NOMO-1 treated with DMSO at 0.1 percent for 48 hours (cell line): ENCODE measurements at regions not wholly inside any gene's neighbourhood (a gene's known extent, or its start where the extent isn't known, plus 50 kb on each side); places are given as distances from the start of the nearest gene placed in this dataset.

Experiments used
- DNase-seq: peaks from one replicate; lab custom pipeline; 2025; ENCODE audit not compliant: unreplicated experiment; lab: John Stamatoyannopoulos, UW

DNA sequence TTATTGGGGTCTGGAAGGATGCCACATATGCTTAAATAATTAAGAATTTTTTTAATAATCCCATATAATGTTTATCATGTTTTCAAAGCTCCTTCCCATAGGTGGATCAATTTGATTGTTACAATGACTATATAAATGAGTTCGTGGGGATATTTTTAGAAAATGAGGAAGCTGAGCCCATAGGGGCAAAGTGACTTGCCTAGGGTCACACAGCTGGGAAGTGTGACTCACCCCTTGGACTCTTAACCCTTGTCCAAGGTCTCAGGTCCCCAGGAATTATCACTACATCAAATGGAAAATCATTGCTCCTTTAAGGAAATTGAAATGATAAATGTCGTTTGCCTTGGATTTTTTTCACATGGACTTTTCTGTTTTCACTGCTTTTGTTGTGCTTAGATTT is 161.2 kb upstream of the RGMA start:
- DNase-seq = peak; percentile 78

DNA sequence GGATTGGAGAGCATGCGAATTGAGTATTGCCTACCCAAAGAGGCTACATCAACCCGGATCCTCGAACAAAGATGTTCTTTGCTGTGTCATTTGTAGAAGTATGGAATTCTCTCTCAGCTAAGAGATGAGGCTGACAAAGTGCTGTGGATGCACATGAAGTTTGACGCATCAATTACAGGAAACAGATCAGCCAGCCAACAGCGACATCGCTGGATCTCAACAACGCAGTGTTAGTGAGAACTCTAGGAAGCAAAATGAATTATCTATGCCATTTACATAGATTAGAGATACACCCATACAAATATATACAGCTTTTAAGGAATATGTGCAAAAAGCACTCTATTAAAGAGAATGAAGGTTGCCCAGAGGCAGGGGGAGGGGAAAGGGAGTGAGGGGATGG is 160.6 kb upstream of the RGMA start:
- DNase-seq = no peak

DNA sequence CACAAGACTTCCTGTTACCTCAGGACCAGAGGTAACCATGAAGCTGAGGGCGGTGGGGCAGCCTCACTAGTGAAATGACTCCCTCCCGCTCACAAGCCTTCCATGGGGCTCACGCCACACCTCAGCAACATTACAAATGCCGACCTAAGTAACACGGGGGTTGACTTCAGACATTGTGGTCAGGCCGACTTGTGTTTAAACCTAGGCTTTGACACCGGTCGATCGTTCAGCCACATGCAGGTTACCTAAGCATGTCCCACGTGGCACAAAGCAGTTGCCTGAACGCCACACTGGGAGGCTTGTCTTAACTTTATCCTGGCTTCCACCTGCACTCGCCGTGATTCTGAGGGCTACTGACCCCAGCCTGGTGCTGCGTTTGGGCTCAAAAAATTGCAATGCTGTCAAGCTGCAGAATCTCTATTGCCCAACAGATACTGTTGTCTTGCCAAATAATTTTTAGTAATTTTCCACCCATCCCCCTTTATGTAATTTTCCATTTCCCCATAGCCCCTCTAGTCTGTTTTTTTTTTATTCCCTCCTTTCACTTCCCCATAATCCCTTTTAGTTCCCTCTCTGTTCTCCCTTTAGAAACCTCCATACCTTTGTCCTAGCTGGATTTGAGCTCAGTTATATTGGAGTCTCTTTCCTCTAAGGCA is 158.6 kb upstream of the RGMA start:
- peak; percentile 83 for DNase-seq

DNA sequence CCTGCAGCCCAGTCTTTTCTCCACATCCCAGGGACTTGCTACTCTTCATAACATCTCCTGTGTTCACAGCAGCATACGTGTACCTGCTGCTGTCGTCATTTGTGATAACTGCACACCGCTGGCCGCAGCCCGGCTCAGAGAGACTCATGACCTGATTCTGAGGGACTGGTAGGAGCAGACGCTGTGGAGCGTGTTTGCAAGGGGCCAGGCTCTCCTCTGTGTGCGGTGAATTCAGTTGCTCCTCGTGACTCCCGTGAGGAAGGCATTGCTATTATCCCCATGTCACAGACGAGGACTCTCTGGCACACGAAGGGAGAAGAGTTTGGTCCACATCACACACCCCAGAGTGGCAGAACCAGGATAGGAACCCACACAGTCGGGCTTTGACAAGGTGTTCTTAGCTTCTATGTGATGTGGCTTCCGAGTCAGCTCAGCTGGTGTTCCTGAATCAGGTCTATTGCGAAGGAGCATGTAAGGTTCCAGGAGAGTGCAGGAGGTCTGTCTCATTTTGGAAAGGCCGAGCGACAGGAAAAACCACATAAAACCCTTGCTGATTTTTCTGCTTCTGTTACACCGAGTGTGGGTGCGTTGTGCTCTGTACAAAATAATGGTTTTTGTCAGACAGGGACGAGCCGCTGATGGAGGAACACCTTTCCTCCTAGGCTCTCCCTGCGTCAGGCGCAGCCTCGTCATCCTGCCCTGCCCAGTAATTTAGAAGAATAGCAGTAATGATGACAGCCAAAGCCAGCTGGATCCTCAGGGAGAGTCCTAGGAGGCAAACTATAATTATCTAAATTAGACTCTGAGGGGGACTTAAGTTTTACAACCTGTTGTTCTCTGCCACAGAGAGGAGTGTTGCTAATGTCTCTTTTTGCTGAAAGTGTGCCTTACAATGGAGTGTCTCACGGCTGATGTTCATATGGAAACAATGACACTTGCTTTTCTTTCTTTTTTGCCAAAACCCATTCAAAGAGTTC is 157.5 kb upstream of the RGMA start:
- DNase-seq = no peak

DNA sequence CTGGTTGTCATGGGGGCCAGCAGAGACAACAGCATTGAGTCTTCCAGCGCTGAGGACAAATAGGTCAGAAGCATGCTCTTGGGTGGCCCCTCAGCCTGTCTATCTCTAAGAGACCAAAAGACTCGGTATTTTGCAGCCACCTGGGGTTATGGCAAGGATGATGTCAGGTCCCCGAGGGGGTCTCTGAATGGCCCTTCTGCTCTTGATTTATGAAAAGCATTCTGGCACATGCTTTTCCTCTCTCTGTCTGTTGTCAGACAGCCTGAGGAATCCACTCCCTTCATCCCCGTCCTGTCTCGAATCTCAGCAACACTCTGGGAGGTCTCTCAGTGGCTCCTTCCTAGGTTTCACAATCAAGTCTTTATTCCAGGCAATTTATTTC is 156.6 kb upstream of the RGMA start:
- DNase-seq = no peak

DNA sequence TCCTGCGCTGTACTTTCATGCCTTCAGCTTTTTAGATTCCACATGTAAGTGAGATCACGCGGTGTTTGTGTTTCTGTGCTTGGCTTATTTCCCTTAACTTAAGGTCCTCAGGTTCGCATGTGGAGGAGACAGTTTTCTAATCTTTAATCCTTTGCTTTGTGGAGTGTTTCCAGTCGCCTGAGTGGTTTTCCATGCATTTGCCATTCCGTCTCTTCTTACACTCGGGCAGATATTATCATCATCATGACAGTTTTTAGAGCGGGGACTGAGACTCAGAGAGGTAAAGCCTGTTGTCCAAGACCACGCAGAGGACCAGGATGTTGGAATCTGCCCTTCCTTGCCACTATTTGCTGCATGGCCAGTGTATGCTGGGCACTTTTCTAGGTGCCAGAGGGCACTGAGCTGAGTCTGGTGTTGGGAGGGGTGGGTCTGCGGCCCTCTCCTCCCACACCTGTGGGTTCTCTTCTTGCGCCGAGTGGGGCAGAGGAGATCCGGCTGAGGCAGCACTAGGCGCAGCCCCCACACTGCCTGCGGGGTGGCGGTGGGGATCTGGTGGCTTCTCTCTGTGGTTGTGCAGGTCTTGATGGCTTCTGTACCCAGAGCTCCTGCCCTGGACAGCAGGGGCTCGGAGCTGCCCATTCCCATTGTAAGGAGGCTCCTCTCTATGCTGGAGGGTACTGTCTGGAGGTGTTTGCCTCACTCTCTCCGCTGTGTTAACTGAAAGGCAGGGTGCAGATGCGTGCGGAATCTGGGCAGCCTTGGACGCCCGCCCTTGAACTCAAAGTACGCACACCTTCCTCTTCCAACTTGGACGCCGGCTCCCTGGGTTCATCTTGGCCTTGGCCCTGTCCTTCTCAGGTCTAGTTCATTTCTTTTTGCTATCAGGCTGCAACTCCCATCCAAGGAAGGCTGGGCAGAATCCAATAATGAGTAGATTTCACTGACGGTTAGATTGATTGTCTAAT is 156.0 kb upstream of the RGMA start:
- DNase-seq = no peak

DNA sequence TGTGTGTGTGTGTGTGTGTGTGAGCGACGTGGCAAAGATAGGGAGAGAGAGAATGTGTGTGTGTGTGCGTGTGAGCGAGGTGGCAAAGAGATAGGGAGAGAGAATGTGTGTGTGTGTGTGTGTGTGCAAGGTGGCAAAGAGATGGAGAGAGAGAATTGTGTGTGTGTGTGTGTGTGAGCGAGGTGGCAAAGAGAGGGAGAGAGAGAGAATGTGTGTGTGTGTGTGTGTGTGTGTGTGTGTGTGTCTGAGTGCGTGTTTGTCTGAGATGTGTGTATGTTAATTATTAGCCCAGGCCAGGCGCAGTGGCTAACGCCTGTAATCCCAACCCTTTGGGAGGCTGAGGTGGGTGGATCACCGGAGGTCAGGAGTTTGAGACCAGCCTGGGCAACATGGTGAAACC is 154.6 kb upstream of the RGMA start:
- DNase-seq = no peak

DNA sequence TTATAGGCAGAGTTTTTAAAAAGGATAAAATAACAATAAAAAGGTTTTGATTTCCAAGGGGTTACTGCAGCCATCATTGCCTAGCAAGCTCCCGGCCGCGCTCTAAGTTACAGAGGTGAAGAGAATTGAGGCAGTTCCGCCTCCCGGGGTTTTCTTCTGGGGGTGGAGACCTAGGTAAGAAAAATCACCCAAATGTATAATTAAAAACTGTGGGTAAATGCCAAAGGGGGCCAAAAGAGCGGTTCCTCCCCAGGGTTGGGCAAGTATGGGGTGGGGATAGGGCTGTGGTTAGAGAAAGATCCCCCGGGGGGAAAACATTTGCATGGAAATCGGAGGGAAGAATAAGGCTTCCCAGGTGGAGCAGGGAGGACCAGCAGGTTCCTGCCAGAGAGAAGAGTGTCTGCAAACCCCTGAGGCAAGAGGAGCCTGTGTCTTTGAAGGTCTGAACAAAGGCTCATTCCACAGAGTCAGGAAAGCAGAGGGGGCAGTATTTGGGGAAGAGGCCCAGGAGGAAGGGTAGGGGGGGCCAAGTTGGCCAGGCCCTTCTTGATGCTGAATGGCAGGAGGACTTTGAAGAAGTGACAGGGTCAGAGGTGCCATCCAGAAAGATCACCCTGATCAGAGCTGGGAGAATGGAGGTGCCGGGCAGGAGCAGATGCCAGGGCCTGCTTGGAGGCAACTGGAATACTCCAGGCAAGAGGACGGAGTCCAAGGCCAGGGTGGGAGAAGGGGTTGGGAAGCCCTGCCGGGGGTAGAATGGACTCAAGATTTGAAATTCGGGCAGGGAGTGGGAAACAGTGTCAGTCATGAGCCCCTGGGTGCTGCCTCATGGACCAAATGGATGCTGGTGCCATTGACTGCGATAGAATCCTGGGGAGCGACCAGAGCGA is 152.9 kb upstream of the RGMA start:
- no peak for DNase-seq

DNA sequence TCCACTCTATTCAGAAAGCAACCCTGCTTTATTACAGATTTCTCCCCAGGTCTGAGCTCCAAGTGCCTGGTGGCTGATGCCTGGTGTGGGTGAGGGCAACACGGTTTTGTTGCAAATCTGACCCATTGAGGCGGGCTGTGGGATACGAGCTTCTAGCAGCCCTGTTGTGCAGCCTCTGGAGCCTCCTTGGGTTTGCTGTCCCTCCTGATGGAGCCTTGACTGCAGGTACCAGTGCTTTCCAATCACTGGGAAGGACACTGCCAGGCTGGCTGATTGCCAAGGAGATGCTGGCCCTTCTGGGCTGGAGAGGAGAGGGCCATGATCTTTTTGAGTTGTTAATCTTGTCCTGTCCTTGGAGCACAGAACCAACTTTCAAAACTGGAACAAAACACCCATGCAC is 151.0 kb upstream of the RGMA start:
- no peak for DNase-seq

DNA sequence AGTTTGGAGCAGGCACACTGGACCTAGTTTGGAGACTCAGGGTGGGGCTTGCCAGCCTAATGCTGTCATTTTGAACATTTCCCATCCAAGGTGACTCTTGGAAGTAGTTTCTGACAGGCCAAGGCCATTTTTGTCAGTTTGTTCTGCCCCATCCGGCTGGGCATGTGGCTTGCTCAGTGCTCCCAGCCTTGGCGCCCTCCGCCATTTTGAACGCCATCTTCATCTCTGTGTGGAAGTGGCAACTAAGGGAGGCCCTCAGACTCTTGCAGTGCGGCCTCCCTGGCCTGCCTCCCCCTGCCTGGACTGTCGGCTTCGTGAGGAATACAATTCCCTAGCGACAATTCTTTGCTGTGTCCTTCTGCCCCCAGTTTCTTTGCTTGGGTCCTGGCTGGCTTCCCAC is 150.6 kb upstream of the RGMA start:
- DNase-seq = no peak

DNA sequence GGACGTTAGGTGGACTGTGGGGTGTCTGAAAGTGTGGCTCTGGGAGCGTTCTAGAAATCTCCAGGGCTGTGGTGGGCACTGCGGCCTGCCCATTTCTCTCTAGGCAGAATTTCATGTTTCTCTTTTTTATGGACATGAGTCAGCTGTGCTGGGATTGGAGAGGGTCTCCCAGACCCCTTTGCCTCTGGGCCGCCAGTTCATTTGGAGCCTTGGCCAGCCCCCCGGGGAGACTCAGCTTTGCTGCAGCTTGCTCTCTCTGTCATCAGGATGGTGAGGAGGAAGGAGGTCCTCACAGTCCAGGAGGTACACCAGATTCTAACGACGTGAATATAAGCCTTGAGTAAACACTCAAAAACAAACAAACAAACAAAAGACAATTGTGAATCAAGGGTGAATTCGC is 149.6 kb upstream of the RGMA start:
- no peak for DNase-seq

DNA sequence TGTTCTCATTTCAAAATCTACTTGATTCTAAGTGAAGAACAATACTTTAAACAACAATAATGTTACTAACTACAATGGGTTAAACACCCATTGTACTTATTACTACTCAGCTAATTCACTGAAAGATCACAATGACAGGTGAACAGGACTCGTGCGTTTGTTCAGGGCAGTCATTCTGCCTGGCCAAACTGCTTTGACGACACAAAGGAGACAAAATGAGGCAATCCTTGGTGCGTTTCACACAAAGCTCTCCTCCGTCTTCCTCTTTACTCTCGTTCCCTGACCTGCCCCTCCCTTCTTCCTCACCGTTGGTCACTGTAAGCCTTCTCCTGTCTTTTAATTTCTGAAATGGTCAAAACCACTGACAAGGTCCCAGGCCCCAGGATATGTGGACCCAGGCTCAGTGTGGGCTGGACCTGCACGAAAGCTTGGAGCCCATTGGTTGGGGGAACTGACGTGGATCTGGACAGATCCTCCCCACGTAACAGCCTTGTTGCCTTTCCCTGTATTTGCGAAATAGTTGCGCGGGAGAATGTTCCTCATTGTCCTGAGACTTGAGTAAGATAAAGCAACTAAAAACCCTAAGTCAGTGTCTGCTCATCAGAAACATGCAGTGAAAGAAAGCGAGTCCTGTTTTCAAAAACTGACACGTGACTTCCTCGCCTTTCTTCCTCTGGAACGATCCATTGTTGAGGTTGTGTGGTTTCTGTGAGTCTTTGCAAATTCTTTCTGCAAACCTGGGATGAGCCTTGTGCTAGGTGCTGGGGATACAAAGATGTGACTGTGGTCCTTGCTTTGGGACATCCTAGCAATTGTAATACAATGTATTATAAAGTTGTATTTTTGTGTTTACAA is 147.1 kb upstream of the RGMA start:
- DNase-seq = peak; percentile 85

DNA sequence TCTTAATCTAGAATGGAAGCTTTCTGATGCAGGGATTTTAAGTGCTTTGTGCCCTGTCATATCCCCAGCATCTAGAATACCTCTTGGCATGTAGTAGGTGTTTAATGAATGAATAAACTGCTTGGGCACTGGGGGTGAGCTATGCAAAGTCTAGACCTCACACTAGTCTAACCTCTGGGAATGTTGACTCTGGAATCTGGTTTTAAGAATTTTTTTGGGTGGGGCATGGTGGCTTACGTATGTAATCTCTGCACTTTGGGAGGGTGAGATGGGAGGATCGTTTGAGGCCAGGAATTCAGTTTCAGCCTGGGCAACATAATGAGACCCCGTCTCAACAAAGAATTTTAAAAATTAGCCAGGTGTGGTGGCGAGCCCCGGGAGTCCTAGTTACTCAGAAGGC is 146.3 kb upstream of the RGMA start:
- no peak for DNase-seq

DNA sequence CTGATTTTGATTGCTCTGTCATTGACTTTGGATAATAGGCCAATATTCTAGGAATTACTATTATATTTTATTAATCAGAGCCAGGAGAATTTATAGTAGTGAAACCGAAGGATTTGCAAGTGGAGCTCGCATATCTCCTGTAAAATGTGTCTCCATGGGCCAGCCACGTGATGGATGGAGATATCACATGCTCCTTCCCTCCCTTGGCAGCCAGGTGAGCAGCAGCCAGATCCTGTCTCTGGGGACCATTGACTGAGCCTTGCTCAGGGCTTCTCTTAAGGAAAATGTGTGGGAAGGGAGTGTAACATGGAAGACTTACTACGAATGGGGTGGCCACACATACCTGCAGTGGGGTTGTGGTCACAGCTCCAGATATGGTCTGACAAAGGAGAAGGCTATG is 144.7 kb upstream of the RGMA start:
- no peak for DNase-seq

DNA sequence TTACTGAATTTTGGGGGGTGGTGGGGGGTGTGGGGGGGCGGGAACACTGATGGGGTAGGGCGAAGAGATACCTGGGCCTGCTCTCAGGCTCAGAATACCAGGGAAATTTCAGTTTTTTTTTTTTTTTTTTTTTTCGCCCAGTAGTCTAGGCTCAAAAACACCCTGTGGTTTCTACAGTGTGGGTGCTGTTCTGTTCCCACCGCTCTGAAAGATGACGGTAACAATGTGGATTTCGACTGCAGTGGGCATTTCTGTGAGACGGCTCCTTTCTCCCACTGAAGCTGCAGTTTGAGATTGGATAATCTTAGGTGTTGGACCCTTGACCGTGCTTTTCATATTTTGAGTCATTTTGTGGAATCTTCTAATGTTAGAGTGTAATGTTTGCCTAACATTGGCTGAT is 143.8 kb upstream of the RGMA start:
- no peak for DNase-seq

DNA sequence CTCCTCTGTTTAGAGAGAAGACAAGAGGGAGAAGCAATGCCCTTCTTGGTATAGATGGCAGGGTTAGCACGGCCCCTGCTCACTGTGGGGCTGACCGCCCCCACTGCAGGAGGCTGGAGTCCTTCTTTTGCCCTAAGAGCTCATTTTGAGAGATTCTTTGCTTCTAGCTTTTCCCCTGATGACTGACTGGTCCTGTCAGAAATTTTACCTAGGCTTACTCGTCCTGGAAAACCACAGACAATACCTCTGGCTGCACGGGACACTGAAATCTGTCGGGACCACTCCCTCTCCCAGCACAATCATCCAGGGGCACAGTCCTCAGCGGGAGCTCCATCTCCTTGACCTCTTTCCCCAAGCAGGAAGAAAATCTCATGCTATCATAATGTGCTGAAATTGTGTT is 143.0 kb upstream of the RGMA start:
- no peak for DNase-seq

DNA sequence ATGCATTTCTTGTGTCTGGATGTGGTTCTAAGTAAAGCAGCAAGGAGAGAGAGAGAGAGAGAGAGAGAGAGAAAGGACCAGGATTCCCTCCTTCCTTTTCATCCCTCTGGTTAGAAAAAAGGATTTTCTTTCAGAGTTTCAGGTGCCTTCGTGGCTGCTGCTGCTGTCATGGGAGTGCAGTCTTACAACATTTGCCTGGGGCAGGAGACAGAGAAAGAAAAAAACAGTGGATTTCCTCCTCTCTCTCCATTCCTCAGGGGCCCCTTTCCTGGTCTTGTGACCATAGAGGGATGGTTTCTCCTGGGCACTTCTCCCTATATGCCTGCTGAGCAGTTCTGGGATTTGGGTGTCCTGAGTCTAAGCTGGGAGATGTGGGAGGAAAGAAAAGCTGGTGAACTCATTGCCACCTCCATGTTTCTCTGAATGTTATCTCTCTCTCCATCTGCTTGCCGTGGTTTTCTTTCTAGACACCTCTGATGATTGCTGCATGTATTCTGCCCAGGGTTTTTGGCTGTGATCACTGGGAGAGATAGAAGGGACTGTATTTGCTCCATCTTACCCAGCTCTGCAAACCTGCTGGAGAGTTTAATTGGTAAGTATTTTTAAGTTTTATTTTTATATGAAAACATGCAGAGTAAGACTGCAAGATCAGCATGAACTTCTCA is 142.4 kb upstream of the RGMA start:
- no peak for DNase-seq

DNA sequence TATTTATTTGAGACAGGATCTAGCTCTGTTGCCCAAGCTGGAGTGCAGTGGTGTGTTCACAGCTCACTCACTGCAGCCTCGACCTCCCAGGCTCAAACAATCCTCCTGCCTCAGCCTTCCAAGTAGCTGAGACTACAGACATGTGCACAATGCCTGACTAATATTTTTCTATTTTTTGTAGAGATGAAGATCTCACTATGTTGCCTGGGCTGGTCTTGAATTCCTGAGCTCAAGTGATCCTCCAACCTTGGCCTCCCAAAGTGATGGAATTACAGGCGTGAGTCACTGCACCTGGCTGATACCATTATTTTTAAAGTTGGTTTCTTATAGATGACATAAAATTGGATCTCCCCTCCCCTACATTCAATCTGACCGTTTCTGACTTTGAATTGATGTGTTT is 139.5 kb upstream of the RGMA start:
- no peak for DNase-seq

DNA sequence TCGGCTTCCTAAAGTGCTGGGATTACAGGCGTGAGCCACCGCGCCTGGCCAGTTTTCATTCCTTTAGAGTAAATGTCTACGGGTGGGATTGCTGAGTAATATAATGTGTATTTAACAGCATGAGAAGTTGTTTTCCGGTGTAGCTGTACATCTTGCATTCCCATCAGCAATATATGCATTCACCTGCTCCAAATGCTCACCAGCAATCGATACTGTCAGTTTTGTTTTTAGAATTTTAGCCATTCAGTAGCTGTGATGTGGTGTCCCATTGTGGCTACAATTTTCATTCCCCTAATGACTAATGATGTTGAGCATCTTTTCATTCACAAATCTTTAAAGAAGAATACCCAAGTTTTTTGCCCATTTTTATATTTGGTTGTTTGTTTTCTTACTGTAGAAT is 134.8 kb upstream of the RGMA start:
- no peak for DNase-seq
